ENCODE measurements at regions not wholly inside any gene's neighbourhood (a gene's known extent, or its start where the extent isn't known, plus 50 kb on each side); places are given as distances from the start of the nearest gene placed in this dataset.

DNA sequence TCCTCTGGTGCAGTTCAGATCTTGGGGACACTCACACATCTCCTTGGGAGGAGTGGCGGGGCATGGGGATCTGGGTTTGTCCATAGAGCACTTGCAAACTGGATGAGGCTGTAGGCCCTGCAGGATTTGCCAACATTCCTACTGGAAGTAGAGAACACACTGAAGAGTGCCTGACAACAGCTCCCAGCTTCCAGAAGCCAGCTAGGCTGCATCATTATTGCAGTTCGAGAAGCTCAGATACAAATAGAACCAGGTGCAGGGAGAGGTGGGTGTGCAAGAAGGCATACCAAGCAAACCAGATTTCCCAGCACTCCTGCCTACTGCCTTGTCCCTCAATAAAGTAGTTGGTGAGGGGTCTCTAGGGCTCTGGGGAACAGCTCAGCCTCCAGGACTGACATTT is 52.5 kb downstream of the RHOB start:
- no peak for TF ChIP-seq TEAD4 (IDR thresholded peaks at IDR 0.05)
- no peak for TF ChIP-seq CEBPB (IDR thresholded peaks at IDR 0.05)
- no peak for TF ChIP-seq EGR1 (IDR thresholded peaks at IDR 0.05)
- TF ChIP-seq, protein P1, sequence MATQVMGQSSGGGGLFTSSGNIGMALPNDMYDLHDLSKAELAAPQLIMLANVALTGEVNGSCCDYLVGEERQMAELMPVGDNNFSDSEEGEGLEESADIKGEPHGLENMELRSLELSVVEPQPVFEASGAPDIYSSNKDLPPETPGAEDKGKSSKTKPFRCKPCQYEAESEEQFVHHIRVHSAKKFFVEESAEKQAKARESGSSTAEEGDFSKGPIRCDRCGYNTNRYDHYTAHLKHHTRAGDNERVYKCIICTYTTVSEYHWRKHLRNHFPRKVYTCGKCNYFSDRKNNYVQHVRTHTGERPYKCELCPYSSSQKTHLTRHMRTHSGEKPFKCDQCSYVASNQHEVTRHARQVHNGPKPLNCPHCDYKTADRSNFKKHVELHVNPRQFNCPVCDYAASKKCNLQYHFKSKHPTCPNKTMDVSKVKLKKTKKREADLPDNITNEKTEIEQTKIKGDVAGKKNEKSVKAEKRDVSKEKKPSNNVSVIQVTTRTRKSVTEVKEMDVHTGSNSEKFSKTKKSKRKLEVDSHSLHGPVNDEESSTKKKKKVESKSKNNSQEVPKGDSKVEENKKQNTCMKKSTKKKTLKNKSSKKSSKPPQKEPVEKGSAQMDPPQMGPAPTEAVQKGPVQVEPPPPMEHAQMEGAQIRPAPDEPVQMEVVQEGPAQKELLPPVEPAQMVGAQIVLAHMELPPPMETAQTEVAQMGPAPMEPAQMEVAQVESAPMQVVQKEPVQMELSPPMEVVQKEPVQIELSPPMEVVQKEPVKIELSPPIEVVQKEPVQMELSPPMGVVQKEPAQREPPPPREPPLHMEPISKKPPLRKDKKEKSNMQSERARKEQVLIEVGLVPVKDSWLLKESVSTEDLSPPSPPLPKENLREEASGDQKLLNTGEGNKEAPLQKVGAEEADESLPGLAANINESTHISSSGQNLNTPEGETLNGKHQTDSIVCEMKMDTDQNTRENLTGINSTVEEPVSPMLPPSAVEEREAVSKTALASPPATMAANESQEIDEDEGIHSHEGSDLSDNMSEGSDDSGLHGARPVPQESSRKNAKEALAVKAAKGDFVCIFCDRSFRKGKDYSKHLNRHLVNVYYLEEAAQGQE (IDR thresholded peaks at IDR 0.05; ENCODE audit: low read depth) = no peak
- no peak for TF ChIP-seq CREB1 (IDR thresholded peaks at IDR 0.05; ENCODE audit: low read depth)
- TF ChIP-seq FOXM1 (IDR thresholded peaks at IDR 0.05; ENCODE audit: borderline replicate concordance, low read depth) = no peak
- TF ChIP-seq TCF12 (IDR thresholded peaks at IDR 0.05; ENCODE audit: low read depth) = no peak
- TF ChIP-seq TAF1 (IDR thresholded peaks at IDR 0.05; ENCODE audit: low read depth) = no peak
- TF ChIP-seq USF1 (IDR thresholded peaks at IDR 0.05) = no peak
- TF ChIP-seq ZBTB7A (IDR thresholded peaks at IDR 0.05; ENCODE audit: low read depth) = no peak
- no peak for TF ChIP-seq YY1 (IDR thresholded peaks at IDR 0.05; ENCODE audit: low read depth)
- TF ChIP-seq EP300 (IDR thresholded peaks at IDR 0.05; ENCODE audit: borderline replicate concordance) = no peak
- no peak for TF ChIP-seq NFIC (IDR thresholded peaks at IDR 0.05)
- no peak for TF ChIP-seq MAX (IDR thresholded peaks at IDR 0.05)
- TF ChIP-seq RAD21 (IDR thresholded peaks at IDR 0.05; ENCODE audit: low read depth) = no peak

GRCh38 chr2:20501974-20502373 is 55.1 kb downstream of the RHOB start:
- TF ChIP-seq, protein P1 (IDR thresholded peaks at IDR 0.05; ENCODE audit: low read depth) = no peak
- TF ChIP-seq TAF1 (IDR thresholded peaks at IDR 0.05; ENCODE audit: low read depth) = no peak
- TF ChIP-seq RAD21 (IDR thresholded peaks at IDR 0.05; ENCODE audit: low read depth) = no peak
- no peak for TF ChIP-seq TEAD4 (IDR thresholded peaks at IDR 0.05)
- TF ChIP-seq CREB1 (IDR thresholded peaks at IDR 0.05; ENCODE audit: low read depth) = no peak
- no peak for TF ChIP-seq TCF12 (IDR thresholded peaks at IDR 0.05; ENCODE audit: low read depth)
- TF ChIP-seq EP300 (IDR thresholded peaks at IDR 0.05; ENCODE audit: borderline replicate concordance) = no peak
- no peak for TF ChIP-seq FOXM1 (IDR thresholded peaks at IDR 0.05; ENCODE audit: borderline replicate concordance, low read depth)
- TF ChIP-seq MAX (IDR thresholded peaks at IDR 0.05) = no peak
- no peak for TF ChIP-seq YY1 (IDR thresholded peaks at IDR 0.05; ENCODE audit: low read depth)
- no peak for TF ChIP-seq NFIC (IDR thresholded peaks at IDR 0.05)
- TF ChIP-seq EGR1 (IDR thresholded peaks at IDR 0.05) = no peak
- no peak for TF ChIP-seq CEBPB (IDR thresholded peaks at IDR 0.05)
- TF ChIP-seq ZBTB7A (IDR thresholded peaks at IDR 0.05; ENCODE audit: low read depth) = no peak
- TF ChIP-seq USF1 (IDR thresholded peaks at IDR 0.05) = no peak

DNA sequence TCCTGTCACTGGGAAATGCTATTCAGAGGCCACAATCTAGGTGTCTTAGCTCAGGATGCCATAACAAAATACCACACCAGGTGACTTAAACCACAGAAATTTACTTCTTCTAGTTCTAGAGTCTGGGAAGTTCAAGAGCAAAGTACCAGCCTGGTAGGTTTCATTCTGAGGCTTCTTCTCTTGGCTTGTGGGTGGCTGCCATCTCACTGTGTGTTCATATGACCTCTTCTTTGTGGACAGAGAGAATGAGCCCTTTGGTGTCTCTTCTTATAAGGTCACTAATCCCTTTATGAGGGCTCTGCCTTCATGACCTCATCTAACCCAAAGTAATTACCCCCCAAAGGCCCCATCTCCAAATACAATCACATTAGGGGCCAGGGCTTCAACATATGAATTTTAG is 57.3 kb downstream of the RHOB start:
- TF ChIP-seq EGR1 (IDR thresholded peaks at IDR 0.05) (no peak), NFIC (IDR thresholded peaks at IDR 0.05) (no peak), RAD21 (IDR thresholded peaks at IDR 0.05; ENCODE audit: low read depth) (no peak)

- TF ChIP-seq USF1 (IDR thresholded peaks at IDR 0.05) (no peak), EGR1 (IDR thresholded peaks at IDR 0.05) (no peak), TCF12 (IDR thresholded peaks at IDR 0.05; ENCODE audit: low read depth) (no peak), EP300 (IDR thresholded peaks at IDR 0.05; ENCODE audit: borderline replicate concordance) (no peak), TEAD4 (IDR thresholded peaks at IDR 0.05) (no peak), ZBTB7A (IDR thresholded peaks at IDR 0.05; ENCODE audit: low read depth) (no peak), MAX (IDR thresholded peaks at IDR 0.05) (no peak), FOXM1 (IDR thresholded peaks at IDR 0.05; ENCODE audit: borderline replicate concordance, low read depth) (no peak)
- TF ChIP-seq, protein P1 (IDR thresholded peaks at IDR 0.05; ENCODE audit: low read depth) = no peak
These were observed 59.4 kb downstream of the RHOB start for GRCh38 chr2:20506201-20506685.
